Right lobe of liver (tissue), 4 donors: ENCODE measurements at regions not wholly inside any gene's neighbourhood (a gene's known extent, or its start where the extent isn't known, plus 50 kb on each side); places are given as distances from the start of the nearest gene placed in this dataset.

Experiments used
- POLR2A ChIP-seq: fragments of 450-650 bp; IDR thresholded peaks from one replicate; pipeline ENCODE4 v1.6.1; 2017; ENCODE audit warnings: antibody characterized with exemption, mild to moderate bottlenecking
- TF ChIP-seq, protein P1 (sequence below), 4 donors: fragments of 200-600 bp in 3 of 4; fragments of 450-650 bp in 1 of 4; IDR thresholded peaks; one replicate each; pipeline versions ENCODE4 v1.5.1 to v1.8.0; 2016 to 2022; ENCODE audit warnings: antibody characterized with exemption in 4 of 4, mild to moderate bottlenecking in 2 of 4
- donor health status: DM: no; HTN: no; CAD: no.
- donor health status: DM: no; HTN: no; CAD: no.
- donor health status: DM: no; HTN: yes; CAD: no.

DNA sequence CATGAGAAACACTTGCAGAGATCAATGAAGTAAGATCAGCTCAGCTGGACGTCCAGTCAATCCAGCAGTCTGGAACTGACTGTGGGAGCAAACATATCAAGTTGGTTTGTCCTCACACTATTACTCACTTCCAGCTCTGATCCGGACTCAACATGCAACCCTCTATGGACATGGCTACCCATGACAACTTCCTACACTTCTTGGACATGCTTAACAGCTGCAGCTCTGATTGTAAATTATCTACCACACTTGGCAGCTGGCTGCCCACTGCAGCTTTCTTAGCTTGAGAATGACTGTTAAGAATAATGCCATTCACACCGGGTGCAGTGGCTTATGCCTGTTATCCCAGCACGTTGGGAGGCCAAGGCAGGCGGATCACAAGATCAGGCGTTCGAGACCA, 429.8 kb downstream of the EPHA4 start:
- no peak for TF ChIP-seq POLR2A
- TF ChIP-seq, protein P1, sequence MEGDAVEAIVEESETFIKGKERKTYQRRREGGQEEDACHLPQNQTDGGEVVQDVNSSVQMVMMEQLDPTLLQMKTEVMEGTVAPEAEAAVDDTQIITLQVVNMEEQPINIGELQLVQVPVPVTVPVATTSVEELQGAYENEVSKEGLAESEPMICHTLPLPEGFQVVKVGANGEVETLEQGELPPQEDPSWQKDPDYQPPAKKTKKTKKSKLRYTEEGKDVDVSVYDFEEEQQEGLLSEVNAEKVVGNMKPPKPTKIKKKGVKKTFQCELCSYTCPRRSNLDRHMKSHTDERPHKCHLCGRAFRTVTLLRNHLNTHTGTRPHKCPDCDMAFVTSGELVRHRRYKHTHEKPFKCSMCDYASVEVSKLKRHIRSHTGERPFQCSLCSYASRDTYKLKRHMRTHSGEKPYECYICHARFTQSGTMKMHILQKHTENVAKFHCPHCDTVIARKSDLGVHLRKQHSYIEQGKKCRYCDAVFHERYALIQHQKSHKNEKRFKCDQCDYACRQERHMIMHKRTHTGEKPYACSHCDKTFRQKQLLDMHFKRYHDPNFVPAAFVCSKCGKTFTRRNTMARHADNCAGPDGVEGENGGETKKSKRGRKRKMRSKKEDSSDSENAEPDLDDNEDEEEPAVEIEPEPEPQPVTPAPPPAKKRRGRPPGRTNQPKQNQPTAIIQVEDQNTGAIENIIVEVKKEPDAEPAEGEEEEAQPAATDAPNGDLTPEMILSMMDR (IDR thresholded peaks at IDR 0.05), result no peak
